HL-60 (cell line): ENCODE measurements at regions not wholly inside any gene's neighbourhood (a gene's known extent, or its start where the extent isn't known, plus 50 kb on each side); places are given as distances from the start of the nearest gene placed in this dataset.

Source experiments
- CTCF ChIP-seq: IDR thresholded peaks from one replicate; pipeline ENCODE4 v1.5.1; 2011; ENCODE audit warnings: low read length, control low read depth, inconsistent platforms; ENCODE audit not compliant: insufficient read depth
- REST ChIP-seq: IDR thresholded peaks from 2 replicates; pipeline ENCODE4 v1.6.1; 2012; ENCODE audit warnings: low read depth; ENCODE audit not compliant: insufficient replicate concordance

- TF ChIP-seq CTCF = no peak
- no peak for TF ChIP-seq REST
These were observed 179.1 kb downstream of the KIF18A start for GRCh38 chr11:27928809-27929208.
